Esophagus squamous epithelium (tissue), 5 donors: ENCODE measurements at regions not wholly inside any gene's neighbourhood (a gene's known extent, or its start where the extent isn't known, plus 50 kb on each side); places are given as distances from the start of the nearest gene placed in this dataset.

ENCODE experiments used
- DNase-seq: peaks from one replicate; lab custom pipeline; 2025; lab: John Stamatoyannopoulos, UW
- H3K27ac ChIP-seq, 4 donors: fragments of 200-600 bp; sonication (generic); one replicate each; pipeline ENCODE4 v1.5.1; 2016 to 2019; ENCODE audit warnings: mild to moderate bottlenecking in 1 of 4
- H3K27me3 ChIP-seq, 4 donors: fragments of 200-600 bp; sonication (generic); 1 replicate in 3 of 4; 2 replicates in 1 of 4; pipeline versions ENCODE4 v1.5.1 to v1.6.0; 2017 to 2021; ENCODE audit warnings: antibody characterized with exemption in 1 of 4
- H3K36me3 ChIP-seq, 3 donors: fragments of 200-600 bp; sonication (generic); one replicate each; pipeline ENCODE4 v1.5.1; 2016 to 2019
- H3K4me1 ChIP-seq, 3 donors: fragments of 200-600 bp; sonication (generic); one replicate each; pipeline ENCODE4 v1.5.1; 2017 to 2019
- H3K4me3 ChIP-seq, 4 donors: fragments of 200-600 bp; sonication (generic); 1 replicate in 3 of 4; 2 replicates in 1 of 4; pipeline ENCODE4 v1.5.1; 2016 to 2019; ENCODE audit warnings: mild to moderate bottlenecking in 2 of 4, moderate library complexity in 1 of 4
- H3K9me3 ChIP-seq, 3 donors: fragments of 200-600 bp; sonication (generic); one replicate each; pipeline ENCODE4 v1.5.1; 2016 to 2019
- CTCF ChIP-seq, 6 experiments: fragments of 450-650 bp in 4 of 6; fragments of 200-600 bp in 2 of 6; sonication (generic) in 2 of 6; IDR thresholded peaks; one replicate each; pipeline ENCODE4 v1.5.1; 2016 to 2019; ENCODE audit warnings: antibody characterized with exemption in 6 of 6, mild to moderate bottlenecking in 4 of 6, moderate library complexity in 4 of 6
- POLR2A ChIP-seq, 4 donors: fragments of 450-650 bp; IDR thresholded peaks; one replicate each; pipeline ENCODE4 v1.6.1; 2017; ENCODE audit warnings: antibody characterized with exemption in 4 of 4, mild to moderate bottlenecking in 4 of 4, moderate library complexity in 3 of 4
- WGBS, 2 donors: methylation state at CpG; one replicate each; pipeline ENCODE4 v1.1.5; 2018; 5-methylcytosine and 5-hydroxymethylcytosine counted together
- intact Hi-C: fragments of 100-400 bp; cut with DNase I; formaldehyde crosslinking; loops from one replicate; pipeline ENCODE4 v1.15.0; 2022
- donor health status: DM: yes; HTN: yes; CAD: no.

GRCh38 chr12:114826244-114826643 lies 142.3 kb upstream of the TBX3 start:
- peaks cover 0 to 3% (median 0%) of the 10 kb centered on the region in 4 donors for H3K27me3 ChIP-seq
- TF ChIP-seq POLR2A (IDR thresholded peaks at IDR 0.05), result no peak
- no peak for TF ChIP-seq CTCF (IDR thresholded peaks at IDR 0.05)
- no peak for DNase-seq
- no peak overlapping the region for H3K27ac ChIP-seq
- H3K4me1 ChIP-seq, result no peaks in the 10 kb centered on the region
- 63 to 73% methylated on average over 5 of the region's 5 CpGs for WGBS, 2 donors
- H3K9me3 ChIP-seq, result no peaks in the 10 kb centered on the region
- intact Hi-C loops, result no loop called here
- no peaks in the 10 kb centered on the region for H3K36me3 ChIP-seq
- no peak overlapping the region for H3K4me3 ChIP-seq

- peaks cover 0 to 3% (median 0%) of the 10 kb centered on the region in 4 donors for H3K27me3 ChIP-seq
- intact Hi-C loops, result no loop called here
- no peak overlapping the region for H3K4me3 ChIP-seq
- H3K4me1 ChIP-seq, result no peaks in the 10 kb centered on the region
- no peak for DNase-seq
- WGBS, 2 donors, result 81 to 88% methylated on average over 4 to 7 of the region's 8 CpGs
- TF ChIP-seq POLR2A (IDR thresholded peaks at IDR 0.05) (no peak), CTCF (IDR thresholded peaks at IDR 0.05) (no peak)
- H3K9me3 ChIP-seq, result no peaks in the 10 kb centered on the region
- H3K36me3 ChIP-seq, result no peaks in the 10 kb centered on the region
- no peak overlapping the region for H3K27ac ChIP-seq
Observed at GRCh38 chr12:114823724-114824123, 139.7 kb upstream of the TBX3 start.

DNA sequence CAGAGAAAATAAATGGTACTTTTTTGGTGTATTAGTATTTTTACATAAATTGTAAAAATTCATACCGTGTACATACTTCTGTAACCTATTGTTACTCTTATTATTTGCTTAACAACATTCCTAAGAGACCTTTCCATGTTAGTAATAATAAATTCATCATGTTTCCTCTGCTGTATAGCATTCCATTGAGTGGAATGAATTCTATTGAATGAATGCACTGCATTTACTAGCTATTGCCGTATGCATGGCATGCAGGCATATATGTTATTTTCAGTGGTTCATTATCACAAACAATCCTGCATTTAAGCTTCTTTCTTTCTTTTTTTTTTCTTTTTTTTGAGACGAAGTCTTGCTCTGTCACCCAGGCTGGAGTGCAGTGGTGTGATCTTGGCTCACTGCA lies 137.6 kb upstream of the TBX3 start:
- no peaks in the 10 kb centered on the region for H3K9me3 ChIP-seq
- H3K27me3 ChIP-seq, result peaks cover 0 to 3% (median 0%) of the 10 kb centered on the region in 4 donors
- intact Hi-C loops, result no loop called here
- no peaks in the 10 kb centered on the region for H3K36me3 ChIP-seq
- H3K4me3 ChIP-seq, result no peak overlapping the region
- no peaks in the 10 kb centered on the region for H3K4me1 ChIP-seq
- H3K27ac ChIP-seq, result no peak overlapping the region
- no peak for DNase-seq
- 55 to 67% methylated on average over 3 of the region's 3 CpGs for WGBS, 2 donors
- TF ChIP-seq POLR2A (IDR thresholded peaks at IDR 0.05), result no peak
- no peak for TF ChIP-seq CTCF (IDR thresholded peaks at IDR 0.05)

DNA sequence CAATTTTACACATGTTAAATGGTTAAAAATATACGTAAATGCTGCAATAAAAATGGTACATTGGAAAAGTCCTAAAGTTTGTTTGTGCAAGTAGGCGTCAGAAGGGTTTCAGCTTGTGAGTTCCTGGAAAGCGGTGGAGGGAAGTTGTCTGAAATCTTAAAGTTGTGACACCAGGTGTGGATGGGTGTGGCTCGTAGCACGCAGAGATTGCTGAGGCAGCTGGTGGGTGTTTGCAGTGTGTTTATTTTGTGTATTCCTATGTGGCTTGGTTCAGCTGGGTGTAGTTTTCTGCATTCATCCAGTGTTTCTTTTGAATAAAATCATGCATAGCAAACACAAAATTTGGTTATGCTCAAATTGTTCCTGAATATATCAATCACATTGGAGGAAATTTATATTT lies 136.8 kb upstream of the TBX3 start:
- Histone ChIP-seq H3K27ac (no peak overlapping the region), H3K9me3 (no peaks in the 10 kb centered on the region), H3K4me3 (no peak overlapping the region), H3K4me1 (no peaks in the 10 kb centered on the region), H3K36me3 (no peaks in the 10 kb centered on the region), H3K27me3 (peaks cover 0 to 3% (median 0%) of the 10 kb centered on the region in 4 donors)
- no peak for DNase-seq
- intact Hi-C loops, result no loop called here
- no peak for TF ChIP-seq CTCF (IDR thresholded peaks at IDR 0.05)
- no peak for TF ChIP-seq POLR2A (IDR thresholded peaks at IDR 0.05)
- WGBS, 2 donors, result 37 to 46% methylated on average over 5 of the region's 5 CpGs

DNA sequence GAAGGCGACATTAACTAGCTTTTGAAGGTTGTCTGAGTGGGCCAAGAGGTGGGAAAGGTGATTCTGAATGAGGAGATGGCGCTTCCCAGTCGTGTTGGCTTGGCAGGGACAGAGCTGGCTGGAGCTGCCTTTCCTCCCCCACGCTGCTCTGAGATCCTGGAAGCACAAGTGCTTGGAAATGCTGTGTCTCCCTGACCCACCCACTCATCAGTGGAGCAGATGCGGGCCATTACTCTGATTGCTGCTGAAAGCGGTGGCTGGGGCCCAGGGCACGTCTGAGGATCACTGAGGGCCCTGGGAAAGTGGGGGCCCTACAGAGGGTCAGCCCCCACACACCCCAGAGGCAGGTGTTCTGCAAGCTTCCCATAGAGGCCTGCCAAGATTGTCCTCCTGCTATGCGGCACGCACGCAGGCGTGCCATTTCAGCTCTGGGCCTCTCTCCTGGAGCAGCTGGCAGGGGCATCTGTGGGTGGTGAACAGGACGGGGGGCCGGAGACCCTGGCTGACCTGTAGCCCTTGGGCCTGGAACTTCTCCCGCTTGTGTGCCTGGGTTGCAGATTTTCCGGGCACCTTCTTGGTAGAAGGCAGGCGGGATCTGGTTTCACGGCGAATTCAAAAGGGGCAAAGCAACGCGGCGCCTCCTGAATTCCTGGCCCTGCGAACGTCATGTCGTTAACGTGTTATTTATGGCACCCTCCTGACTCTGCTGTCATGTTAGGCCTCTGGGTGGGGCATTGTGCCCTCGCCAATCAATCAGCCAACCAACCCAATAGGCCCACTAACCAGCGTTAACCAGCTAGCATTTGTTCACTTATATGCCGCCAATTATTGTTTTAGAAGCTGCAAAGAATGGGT lies 133.8 kb upstream of the TBX3 start:
- intact Hi-C loops, result no loop called here
- Histone ChIP-seq H3K27me3 (no peaks in the 10 kb centered on the region), H3K9me3 (no peaks in the 10 kb centered on the region), H3K27ac (no peak overlapping the region), H3K36me3 (no peaks in the 10 kb centered on the region), H3K4me1 (no peaks in the 10 kb centered on the region), H3K4me3 (no peak overlapping the region)
- no peak for TF ChIP-seq POLR2A (IDR thresholded peaks at IDR 0.05)
- no peak for DNase-seq
- 86 to 87% methylated on average over 18 of the region's 28 CpGs for WGBS, 2 donors
